ENCODE measurements at regions not wholly inside any gene's neighbourhood (a gene's known extent, or its start where the extent isn't known, plus 50 kb on each side); places are given as distances from the start of the nearest gene placed in this dataset.
"Not testable (repeated sequence)": the region's sequence is repeated elsewhere in the genome, so short reads cannot be mapped to it uniquely, and the experiment has no call there.

GRCh38 chr6:147651-148050 is 144.6 kb upstream of the DUSP22 start:
- not testable (repeated sequence) for DNase-seq (ENCODE audit: low spot score)

GRCh38 chr6:148051-148984 is 144.0 kb upstream of the DUSP22 start:
- DNase-seq (ENCODE audit: low spot score) = peak; percentile 64

- DNase-seq (ENCODE audit: low spot score) = not testable (repeated sequence)
Measured at GRCh38 chr6:150147-150546, 142.1 kb upstream of the DUSP22 start.

- DNase-seq (ENCODE audit: low spot score) = not testable (repeated sequence)
Measured at GRCh38 chr6:152436-152835, 139.9 kb upstream of the DUSP22 start.

- DNase-seq (ENCODE audit: low spot score) = not testable (repeated sequence)
Measured at GRCh38 chr6:153026-153425, 139.3 kb upstream of the DUSP22 start.

- not testable (repeated sequence) for DNase-seq (ENCODE audit: low spot score)
Measured at GRCh38 chr6:153867-154266, 138.4 kb upstream of the DUSP22 start.

GRCh38 chr6:154321-155092 is 137.8 kb upstream of the DUSP22 start:
- DNase-seq (ENCODE audit: low spot score) = not testable (repeated sequence)

GRCh38 chr6:156010-156409 is 136.3 kb upstream of the DUSP22 start:
- no peak for DNase-seq (ENCODE audit: low spot score)

GRCh38 chr6:156441-157140 is 135.7 kb upstream of the DUSP22 start:
- not testable (repeated sequence) for DNase-seq (ENCODE audit: low spot score)

- not testable (repeated sequence) for DNase-seq (ENCODE audit: low spot score)
Measured at GRCh38 chr6:157176-157575, 135.1 kb upstream of the DUSP22 start.

- DNase-seq (ENCODE audit: low spot score) = not testable (repeated sequence)
Measured at GRCh38 chr6:161657-162056, 130.6 kb upstream of the DUSP22 start.

- DNase-seq (ENCODE audit: low spot score) = no peak
Measured at GRCh38 chr6:164720-165119, 127.6 kb upstream of the DUSP22 start.

GRCh38 chr6:165263-165662 is 127.0 kb upstream of the DUSP22 start:
- no peak for DNase-seq (ENCODE audit: low spot score)

GRCh38 chr6:165906-166305 is 126.4 kb upstream of the DUSP22 start:
- no peak for DNase-seq (ENCODE audit: low spot score)

GRCh38 chr6:168865-169455 is 123.3 kb upstream of the DUSP22 start:
- DNase-seq (ENCODE audit: low spot score) = peak; percentile 63

GRCh38 chr6:174036-174435 is 118.3 kb upstream of the DUSP22 start:
- no peak for DNase-seq (ENCODE audit: low spot score)

- no peak for DNase-seq (ENCODE audit: low spot score)
Measured at GRCh38 chr6:175680-176079, 116.6 kb upstream of the DUSP22 start.

GRCh38 chr6:176766-177165 is 115.5 kb upstream of the DUSP22 start:
- DNase-seq (ENCODE audit: low spot score) = no peak

- DNase-seq (ENCODE audit: low spot score) = no peak
Measured at GRCh38 chr6:178119-178518, 114.2 kb upstream of the DUSP22 start.

GRCh38 chr6:178929-179328 is 113.4 kb upstream of the DUSP22 start:
- DNase-seq (ENCODE audit: low spot score) = not testable (repeated sequence)

GRCh38 chr6:179340-179950 is 112.8 kb upstream of the DUSP22 start:
- no peak for DNase-seq (ENCODE audit: low spot score)
